SH-SY5Y (cell line): ENCODE measurements at regions not wholly inside any gene's neighbourhood (a gene's known extent, or its start where the extent isn't known, plus 50 kb on each side); places are given as distances from the start of the nearest gene placed in this dataset.

ENCODE experiments used
- GATA2 ChIP-seq: IDR thresholded peaks from 2 replicates; pipeline ENCODE4 v1.6.1; 2011; ENCODE audit warnings: mild to moderate bottlenecking, low read depth, low read length
- GATA3 ChIP-seq: IDR thresholded peaks from 2 replicates; pipeline ENCODE4 v1.6.1; 2011; ENCODE audit warnings: low read depth, mild to moderate bottlenecking, low read length, moderate library complexity

- no peak for TF ChIP-seq GATA3
- TF ChIP-seq GATA2, result no peak
Measured at GRCh38 chr4:26137288-26137687, 183.5 kb upstream of the RBPJ start.
